GM12878 (cell line): ENCODE measurements at regions not wholly inside any gene's neighbourhood (a gene's known extent, or its start where the extent isn't known, plus 50 kb on each side); places are given as distances from the start of the nearest gene placed in this dataset.

Experiments
- CTCF ChIP-seq, 3 experiments: IDR thresholded peaks in 2 of 3; conservative IDR thresholded peaks in 1 of 3; 2 replicates each; pipeline ENCODE4 v1.5.1; 2011; ENCODE audit warnings: low read depth in 3 of 3, low read length in 3 of 3, mild to moderate bottlenecking in 3 of 3, control low read depth in 2 of 3, moderate library complexity in 2 of 3, inconsistent platforms in 1 of 3, mixed read lengths in 1 of 3; ENCODE audit not compliant: control insufficient read depth in 2 of 3, insufficient read depth in 1 of 3; ENCODE audit errors: extremely low read depth in 1 of 3
- EGR1 ChIP-seq, 2 experiments: IDR thresholded peaks; 1 replicate in 1 of 2; 2 replicates in 1 of 2; pipeline ENCODE4 v1.6.1; 2011 to 2012; ENCODE audit warnings: low read depth in 2 of 2, low read length in 2 of 2, borderline replicate concordance in 1 of 2, mild to moderate bottlenecking in 1 of 2, moderate library complexity in 1 of 2
- HDAC6 ChIP-seq: fragments of 200-600 bp; sonication (generic); IDR thresholded peaks from one replicate; pipeline ENCODE4 v1.8.0; 2017; ENCODE audit warnings: antibody characterized with exemption; ENCODE audit not compliant: unreplicated experiment
- NFYB ChIP-seq: IDR thresholded peaks from 2 replicates; pipeline ENCODE4 v1.6.1; 2011; ENCODE audit warnings: low read depth, mild to moderate bottlenecking, low read length, improper control_type of control experiment, moderate library complexity; ENCODE audit not compliant: insufficient read depth
- POLR2AphosphoS5 ChIP-seq: IDR thresholded peaks from 2 replicates; pipeline ENCODE4 v1.6.1; 2011; ENCODE audit warnings: mild to moderate bottlenecking, low read length, inconsistent platforms

- TF ChIP-seq NFYB (no peak), CTCF (IDR thresholded peaks at IDR 0.05 in 2 of 3, conservative IDR thresholded peaks at IDR 0.05 in 1 of 3; ENCODE audit: control insufficient read depth in 2 of 3, extremely low read depth in 1 of 3, insufficient read depth in 1 of 3, low read depth in 3 of 3, low read length in 3 of 3) (no peak), EGR1 (IDR thresholded peaks at IDR 0.05; ENCODE audit: borderline replicate concordance in 1 of 2, low read depth in 2 of 2, low read length in 2 of 2) (no peak), POLR2AphosphoS5 (no peak), HDAC6 (no peak)
Observed at GRCh38 chr7:27030393-27031050, 65.3 kb downstream of the HOXA1 start.
